AG10803 (cell line): ENCODE measurements at regions not wholly inside any gene's neighbourhood (a gene's known extent, or its start where the extent isn't known, plus 50 kb on each side); places are given as distances from the start of the nearest gene placed in this dataset.

Experiments
- DNase-seq: peaks from one replicate; pipeline ENCODE4 v3.0.0; 2010; ENCODE audit warnings: low read depth
- H3K4me3 ChIP-seq: 2 replicates; pipeline ENCODE4 v1.5.1; 2011; ENCODE audit warnings: mild to moderate bottlenecking, low read length, control low read depth
- CTCF ChIP-seq: conservative IDR thresholded peaks from 2 replicates; pipeline ENCODE4 v1.5.1; 2011; ENCODE audit warnings: mild to moderate bottlenecking, low read length, control low read depth, inconsistent platforms

- H3K4me3 ChIP-seq = no peak overlapping the region
- DNase-seq = peak; percentile 82
- TF ChIP-seq CTCF = peak; percentile 39
Observed at GRCh38 chr20:39893003-39893685, 795.9 kb downstream of the MAFB start.

GRCh38 chr20:39890697-39891096, 798.3 kb downstream of the MAFB start:
- H3K4me3 ChIP-seq = no peak overlapping the region
- TF ChIP-seq CTCF = no peak
- no peak for DNase-seq

GRCh38 chr20:39888310-39888709, 800.7 kb downstream of the MAFB start:
- DNase-seq = no peak
- no peak for TF ChIP-seq CTCF
- H3K4me3 ChIP-seq = no peak overlapping the region

GRCh38 chr20:39886650-39887190, 802.3 kb downstream of the MAFB start:
- H3K4me3 ChIP-seq = no peak overlapping the region
- no peak for DNase-seq
- no peak for TF ChIP-seq CTCF

- DNase-seq = peak; percentile 94
Observed at GRCh38 chr20:39885975-39886649, 802.9 kb downstream of the MAFB start.

GRCh38 chr20:39882806-39883205, 806.2 kb downstream of the MAFB start:
- no peak for TF ChIP-seq CTCF
- H3K4me3 ChIP-seq = no peak overlapping the region
- DNase-seq = no peak

More at GRCh38 chr20:39885975-39886649, 802.9 kb downstream of the MAFB start:
- TF ChIP-seq CTCF = peak; percentile 67
- no peak overlapping the region for H3K4me3 ChIP-seq

GRCh38 chr20:39880890-39881289, 808.1 kb downstream of the MAFB start:
- peak; percentile 41 for DNase-seq
- TF ChIP-seq CTCF = peak; percentile 16; the same call in 1 of the 2 replicates
- H3K4me3 ChIP-seq = no peak overlapping the region
